GM12891 (cell line): ENCODE measurements at regions not wholly inside any gene's neighbourhood (a gene's known extent, or its start where the extent isn't known, plus 50 kb on each side); places are given as distances from the start of the nearest gene placed in this dataset.

Experiments
- POLR2A ChIP-seq: IDR thresholded peaks from 2 replicates; pipeline ENCODE4 v1.6.1; 2011; ENCODE audit warnings: low read depth, low read length, control low read depth
- TAF1 ChIP-seq: IDR thresholded peaks from 2 replicates; pipeline ENCODE4 v1.6.1; 2011; ENCODE audit warnings: low read depth, low read length, control low read depth

DNA sequence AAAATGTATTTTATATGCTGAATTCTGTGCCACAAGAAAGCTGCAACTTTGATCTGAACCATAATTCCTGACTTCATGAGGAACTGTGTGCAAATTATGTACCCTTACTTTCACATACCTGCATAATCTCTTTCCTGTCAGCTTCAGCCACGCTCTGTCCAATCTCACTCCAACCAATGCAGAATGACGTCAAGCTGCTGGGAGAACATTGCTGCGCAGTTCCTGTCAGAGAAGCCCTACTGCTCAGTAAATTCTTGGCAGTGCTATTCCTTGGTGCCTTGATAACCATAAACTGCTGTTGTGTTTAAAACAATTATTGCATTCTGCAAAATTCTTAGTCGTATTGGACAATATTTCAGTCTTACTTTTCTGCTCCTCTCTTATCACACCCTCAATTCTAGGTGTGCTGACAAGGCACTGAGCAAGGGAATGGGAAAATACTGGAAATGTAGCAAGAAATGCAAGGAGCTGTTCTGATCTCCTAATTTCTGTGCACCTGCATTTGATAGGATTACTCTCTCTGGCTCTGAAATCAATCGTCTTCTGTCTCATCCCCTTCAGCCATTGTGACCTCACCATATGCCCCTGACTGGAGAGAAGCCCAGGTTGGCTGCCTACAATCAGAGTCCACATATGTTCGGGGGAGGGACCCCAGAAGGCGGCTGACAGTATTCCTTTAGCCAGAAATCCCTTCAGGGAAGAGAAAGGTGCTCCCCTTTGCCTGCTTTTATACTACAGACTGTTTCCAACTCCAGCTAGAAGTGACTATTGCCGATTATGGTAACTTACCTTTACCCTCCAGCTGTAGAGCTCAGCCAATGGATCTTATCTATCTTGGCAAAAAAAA is 274.9 kb upstream of the NOVA1 start:
- no peak for TF ChIP-seq POLR2A
- TF ChIP-seq TAF1 = no peak
